DLD1 (cell line): ENCODE measurements at regions not wholly inside any gene's neighbourhood (a gene's known extent, or its start where the extent isn't known, plus 50 kb on each side); places are given as distances from the start of the nearest gene placed in this dataset.
"Not testable (repeated sequence)": the region's sequence is repeated elsewhere in the genome, so short reads cannot be mapped to it uniquely, and the experiment has no call there.

Experiments used
- in situ Hi-C: cut with HindIII; loops from 2 replicates; pipeline ENCODE4 v1.10.0; 2017; ENCODE audit warnings: low sequenced_read_pairs

GRCh38 chr3:191078913-191079312 lies 120.1 kb upstream of the OSTN start:
- in situ Hi-C loops, result not testable (repeated sequence)

DNA sequence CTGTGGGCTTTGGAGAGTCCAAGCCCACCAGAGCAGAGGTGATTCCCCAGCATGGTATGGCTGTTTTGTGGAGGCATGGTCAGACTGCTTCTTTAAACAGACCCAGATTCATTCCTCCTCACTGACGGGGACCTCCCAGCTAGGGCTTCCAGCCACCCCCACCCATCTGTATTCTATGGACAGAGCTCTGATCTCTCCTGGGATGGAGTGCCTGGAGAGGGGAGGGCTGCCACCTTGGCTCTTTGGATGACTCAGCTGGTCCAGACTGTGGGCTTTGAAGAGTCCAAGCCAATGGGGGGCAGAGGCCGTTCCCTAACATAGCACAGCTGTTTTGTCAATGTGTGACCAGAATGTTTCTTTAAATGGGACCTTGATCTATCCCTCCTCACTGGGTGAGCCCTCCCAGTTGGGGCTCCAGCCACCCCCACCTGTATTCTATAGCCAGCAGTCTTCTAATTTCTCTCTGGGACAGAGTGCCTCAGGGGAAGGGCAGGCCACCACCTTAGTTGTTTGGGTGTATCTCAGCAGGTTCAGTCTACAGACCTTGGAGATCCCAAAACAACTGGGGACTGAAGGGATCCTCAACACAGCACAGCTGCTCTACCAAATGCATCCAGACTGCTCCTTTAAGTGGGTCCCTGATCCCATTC lies 122.0 kb upstream of the OSTN start:
- in situ Hi-C loops, result no loop called here

GRCh38 chr3:191074511-191074910 lies 124.5 kb upstream of the OSTN start:
- in situ Hi-C loops, result no loop called here

DNA sequence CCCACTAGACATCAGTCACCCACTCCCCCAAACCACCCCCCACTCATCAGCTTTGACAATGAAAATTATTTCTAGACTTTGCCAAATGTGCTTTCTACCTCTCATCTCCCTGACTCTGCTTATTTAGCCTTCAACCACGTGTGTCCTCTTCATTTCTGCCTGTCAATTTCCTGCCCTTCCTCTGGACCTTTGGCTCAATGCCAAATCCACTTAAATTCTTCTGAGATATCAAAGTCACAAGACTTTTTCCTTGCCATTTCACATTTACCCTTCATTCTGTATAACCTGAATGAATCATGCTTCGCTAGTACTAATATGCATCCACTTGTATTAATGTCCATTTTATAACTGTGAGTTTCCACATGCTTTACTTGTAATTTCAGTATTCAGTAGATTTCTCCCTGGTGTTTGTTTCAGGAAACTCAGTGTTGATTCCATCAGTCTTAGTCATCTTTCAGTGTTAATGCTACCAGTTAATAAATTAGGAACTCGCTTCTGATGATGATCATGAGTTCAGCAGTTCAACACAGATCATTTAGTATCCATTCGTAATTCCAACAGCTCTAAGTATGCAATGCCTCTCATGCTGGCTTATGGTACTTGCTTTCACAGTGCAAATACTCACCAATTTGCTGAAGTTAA lies 128.2 kb upstream of the OSTN start:
- in situ Hi-C loops, result no loop called here

GRCh38 chr3:191070201-191070600 lies 128.8 kb upstream of the OSTN start:
- in situ Hi-C loops, result no loop called here

DNA sequence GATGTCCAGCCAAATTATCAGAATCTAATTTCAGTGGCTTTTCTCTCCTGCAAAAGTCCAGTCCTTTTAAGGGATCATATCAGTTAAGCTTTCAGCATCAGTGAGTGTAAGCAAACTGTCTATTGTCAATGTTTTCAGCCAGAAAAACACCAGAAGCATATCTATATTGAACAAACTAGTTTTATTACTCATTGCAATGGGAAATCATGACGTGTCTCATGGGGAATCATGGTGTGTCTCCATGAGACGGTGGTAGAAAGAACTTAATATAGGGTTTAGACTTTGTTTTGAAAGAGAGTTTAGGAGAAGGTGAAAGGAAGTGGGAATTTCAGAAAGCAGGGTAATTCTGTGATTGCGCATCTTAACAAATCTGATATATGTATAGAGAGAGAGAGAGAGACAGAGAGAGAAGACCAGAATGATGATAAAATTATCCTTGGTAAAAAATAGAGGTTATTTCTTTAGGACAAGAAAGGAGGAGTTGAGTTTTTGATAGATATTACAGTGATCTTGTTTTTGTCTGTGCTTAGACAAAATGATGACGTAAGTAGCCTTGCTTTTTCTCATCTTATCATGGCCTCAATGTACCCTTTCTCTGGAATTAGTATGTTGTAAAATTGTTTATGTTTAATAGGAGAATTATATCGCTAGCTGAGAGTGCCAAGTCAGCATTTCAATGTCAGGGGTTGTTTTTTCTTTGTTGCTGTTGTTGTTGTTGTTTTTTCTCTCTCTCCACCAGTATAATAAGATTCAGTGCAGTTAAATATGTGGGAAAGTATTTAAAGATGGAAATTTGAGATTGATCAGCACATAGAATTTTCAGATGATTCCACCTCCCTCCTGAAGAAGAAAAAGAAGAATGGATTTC lies 129.9 kb upstream of the OSTN start:
- in situ Hi-C loops, result no loop called here

DNA sequence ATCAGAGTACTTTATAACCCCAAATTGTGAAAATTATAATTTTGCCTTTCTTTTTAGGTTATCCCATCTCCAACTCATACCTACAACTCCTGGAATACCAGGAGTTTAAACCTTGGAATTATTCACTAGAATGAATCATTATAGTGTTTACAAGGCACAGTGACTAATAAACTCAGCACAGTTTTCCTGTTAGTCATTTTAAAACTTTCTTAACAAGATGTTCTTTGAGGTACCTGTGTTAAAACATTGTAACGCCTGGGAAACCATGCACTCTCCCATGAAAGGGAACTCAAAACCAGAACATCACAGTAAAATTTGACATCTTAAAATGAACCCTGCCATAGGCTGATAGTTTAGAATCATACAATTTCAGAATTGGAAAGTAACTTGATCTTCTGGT lies 132.4 kb upstream of the OSTN start:
- in situ Hi-C loops, result no loop called here

DNA sequence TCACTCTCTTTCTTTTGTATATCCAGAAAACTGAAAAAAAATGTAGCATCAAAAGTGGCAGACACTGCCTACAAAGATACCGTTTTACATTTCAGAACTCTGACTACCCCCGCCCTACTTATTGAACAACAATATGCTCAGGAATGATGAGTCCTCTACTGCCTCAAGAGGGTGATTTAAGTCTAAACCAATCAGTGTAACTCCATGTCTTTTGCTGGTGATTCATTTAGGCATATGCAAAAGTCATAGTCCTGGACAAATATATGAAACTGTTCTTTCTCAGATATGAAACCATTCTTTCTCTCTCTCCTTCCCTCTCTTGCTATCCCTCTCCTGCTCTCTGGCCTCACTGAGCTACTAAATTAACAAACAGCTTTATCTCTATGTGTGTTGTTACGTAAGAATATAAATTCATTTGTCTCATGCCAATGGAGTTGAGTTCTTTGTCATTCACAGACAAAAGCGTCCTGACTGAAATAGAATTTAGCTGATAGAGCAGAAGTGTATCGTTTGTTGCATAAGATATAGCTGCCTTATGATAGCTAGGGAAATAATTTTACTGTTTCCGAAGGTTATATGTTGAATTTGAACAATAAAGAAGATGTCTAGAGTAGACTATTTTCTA lies 133.7 kb upstream of the OSTN start:
- in situ Hi-C loops, result no loop called here

- in situ Hi-C loops, result no loop called here
These were observed 148.0 kb upstream of the OSTN start for GRCh38 chr3:191051037-191051436.

DNA sequence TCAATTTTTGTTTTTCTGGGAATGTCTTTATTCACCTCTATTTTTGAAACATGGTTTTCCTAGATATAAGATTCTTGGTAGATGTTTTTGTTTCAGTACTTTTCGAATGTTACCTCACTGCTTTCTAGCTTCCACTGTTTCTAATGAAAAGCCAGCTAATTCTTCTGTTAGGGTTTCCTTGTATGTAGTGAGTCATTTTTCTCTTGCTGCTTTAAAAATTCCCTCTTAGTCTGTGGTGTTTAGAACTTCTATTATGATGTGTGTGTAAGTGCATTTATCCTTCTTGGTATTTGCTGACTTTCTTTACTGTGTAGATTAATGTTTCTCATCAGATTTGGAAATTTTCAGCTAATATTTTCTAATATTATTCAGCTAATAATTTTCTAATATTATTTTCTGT lies 151.1 kb upstream of the OSTN start:
- in situ Hi-C loops, result no loop called here

DNA sequence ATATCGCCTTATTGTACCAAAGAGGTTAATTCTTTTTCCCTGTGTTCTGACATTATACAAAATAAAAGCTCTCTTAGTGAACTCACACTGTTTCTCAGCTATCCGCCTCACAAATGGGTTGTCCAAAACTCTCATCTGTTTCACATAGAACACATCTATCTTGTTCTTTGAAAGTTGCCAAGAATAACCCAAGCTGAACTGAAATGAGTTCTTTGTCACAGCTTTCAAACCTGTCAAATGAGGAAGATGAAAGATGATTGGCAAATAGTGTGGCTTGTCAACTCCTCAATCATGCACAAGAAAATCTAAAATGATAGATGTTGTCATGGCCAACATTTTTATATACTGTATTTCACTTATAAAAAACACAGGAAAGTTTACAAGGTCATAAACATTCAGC lies 168.1 kb upstream of the OSTN start:
- in situ Hi-C loops, result no loop called here

DNA sequence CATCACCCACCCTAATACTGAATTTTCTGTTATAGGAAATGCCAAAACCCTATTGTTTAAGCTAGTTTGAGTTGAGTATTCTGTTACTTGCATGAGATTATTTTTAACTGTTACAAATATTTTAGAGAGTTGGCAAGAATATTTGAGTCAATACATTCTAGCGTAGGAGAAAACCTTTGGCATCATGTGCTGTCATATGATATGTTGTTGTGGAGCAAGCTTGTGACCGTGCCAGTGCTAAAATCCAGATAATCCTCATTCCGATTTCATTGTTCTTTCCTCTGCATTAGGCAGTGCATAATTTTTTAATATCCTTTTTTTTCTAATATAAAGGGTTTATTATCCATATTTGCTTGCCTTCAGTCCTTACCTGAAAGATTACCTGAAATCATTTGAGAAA lies 168.0 kb upstream of the GMNC start:
- in situ Hi-C loops, result no loop called here

DNA sequence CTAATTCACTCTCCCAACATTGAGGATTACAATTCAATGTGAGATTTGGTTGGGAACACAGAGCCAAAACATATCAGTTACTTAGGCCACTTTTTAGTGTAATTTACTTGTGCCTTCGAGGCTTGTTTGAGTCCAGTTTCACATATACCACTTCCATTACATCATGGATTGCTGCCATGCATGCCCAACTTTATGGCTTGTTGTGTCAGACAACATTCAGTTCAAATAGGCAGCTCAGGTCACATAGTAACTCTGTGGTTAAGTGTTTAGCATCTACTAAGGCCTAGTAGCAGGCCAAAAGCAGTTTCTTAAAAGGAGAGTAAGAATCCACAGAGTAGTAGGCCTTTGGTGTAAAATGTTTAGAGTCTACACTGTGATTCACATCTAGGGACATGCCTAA lies 164.3 kb upstream of the GMNC start:
- in situ Hi-C loops, result no loop called here

DNA sequence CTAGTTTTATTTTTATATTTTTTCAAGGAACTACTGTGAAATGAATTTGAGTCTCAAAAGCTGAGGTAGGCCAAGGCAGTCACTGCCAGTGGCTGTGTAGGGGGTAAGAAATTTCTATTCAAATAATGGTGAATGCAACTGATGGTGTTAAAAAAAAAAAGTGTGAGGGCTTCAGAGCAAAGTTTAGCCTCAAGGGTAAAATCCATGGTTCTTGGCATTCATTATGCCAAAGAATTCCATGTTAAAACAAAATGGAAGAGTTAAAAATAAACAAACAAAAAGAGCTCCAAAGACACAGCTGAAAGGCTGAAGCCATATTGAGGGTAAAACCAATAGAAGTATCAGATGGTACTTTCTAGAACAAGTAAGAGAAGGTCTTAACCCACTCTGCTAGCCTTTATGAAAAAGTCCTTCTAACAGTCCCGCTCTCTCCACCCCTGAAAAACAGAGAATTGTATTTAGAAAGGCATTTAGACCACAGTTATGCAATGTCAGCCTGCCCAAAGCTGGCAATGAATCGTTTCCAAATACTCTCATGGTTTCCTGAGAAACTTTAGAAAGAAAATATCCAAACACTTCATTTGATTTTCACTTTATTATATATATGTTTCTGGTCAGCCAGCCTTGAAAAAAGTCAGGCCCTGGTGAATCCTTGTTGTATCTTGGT lies 158.4 kb upstream of the GMNC start:
- in situ Hi-C loops, result no loop called here

DNA sequence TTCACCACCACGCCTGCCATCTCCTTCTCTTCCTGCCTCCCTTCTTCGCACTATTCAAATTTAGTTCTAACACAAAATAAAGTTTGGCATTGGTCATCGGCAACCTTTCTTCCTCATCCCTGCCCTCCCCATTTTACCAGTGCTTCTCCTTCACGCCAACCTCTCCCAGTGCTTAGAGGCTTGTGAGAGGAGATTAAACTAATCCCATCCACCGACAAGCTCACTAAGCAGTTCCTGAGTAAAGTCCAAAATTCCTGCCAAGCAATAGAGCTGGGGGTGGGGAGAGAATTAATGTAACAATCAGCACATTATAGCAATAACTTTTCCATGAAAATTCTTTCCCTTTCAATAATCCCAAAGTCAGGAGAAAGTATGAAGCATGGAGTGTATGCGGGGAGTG lies 157.4 kb upstream of the GMNC start:
- in situ Hi-C loops, result no loop called here

GRCh38 chr3:191015960-191016359 lies 153.5 kb upstream of the GMNC start:
- in situ Hi-C loops, result not testable (repeated sequence)

GRCh38 chr3:191008074-191008473 lies 145.6 kb upstream of the GMNC start:
- in situ Hi-C loops, result no loop called here

DNA sequence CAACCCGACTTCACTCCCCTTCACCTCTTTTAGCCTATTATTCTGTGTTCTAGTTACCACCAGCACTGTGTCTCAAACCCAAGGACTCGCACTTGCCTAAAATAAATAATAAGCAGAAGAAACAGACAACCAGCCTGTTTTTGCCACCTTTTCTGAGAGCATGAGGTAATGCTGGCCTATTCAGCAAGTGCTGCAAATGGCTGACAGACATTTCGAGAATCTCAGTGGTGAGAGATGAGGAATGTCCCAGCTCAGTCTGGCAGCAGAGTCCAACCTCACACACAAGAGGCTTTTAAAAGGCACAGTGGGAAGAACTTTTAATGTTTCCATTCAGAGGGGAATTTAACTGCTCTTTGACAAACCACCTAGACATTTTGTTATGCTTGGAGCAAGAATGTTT lies 143.3 kb upstream of the GMNC start:
- in situ Hi-C loops, result no loop called here

DNA sequence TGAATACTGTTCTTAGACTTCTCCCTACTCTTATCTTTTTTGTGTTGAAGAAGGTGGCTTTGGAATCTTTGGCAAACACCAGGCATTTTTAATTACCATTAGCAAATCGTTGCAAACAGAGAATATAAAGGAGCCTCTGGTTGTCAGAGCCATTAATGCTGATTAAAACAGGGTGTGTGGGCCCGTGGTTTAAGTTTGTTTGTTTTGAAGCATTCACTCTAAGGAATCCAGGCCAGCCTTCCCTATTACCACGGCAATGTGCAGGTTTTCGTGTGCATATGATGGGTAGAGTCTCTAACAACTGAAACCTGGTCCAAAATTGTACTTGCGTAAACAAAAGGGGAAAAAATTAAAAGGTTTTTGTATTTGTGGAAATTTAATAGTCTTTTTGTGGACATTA lies 141.2 kb upstream of the GMNC start:
- in situ Hi-C loops, result no loop called here

DNA sequence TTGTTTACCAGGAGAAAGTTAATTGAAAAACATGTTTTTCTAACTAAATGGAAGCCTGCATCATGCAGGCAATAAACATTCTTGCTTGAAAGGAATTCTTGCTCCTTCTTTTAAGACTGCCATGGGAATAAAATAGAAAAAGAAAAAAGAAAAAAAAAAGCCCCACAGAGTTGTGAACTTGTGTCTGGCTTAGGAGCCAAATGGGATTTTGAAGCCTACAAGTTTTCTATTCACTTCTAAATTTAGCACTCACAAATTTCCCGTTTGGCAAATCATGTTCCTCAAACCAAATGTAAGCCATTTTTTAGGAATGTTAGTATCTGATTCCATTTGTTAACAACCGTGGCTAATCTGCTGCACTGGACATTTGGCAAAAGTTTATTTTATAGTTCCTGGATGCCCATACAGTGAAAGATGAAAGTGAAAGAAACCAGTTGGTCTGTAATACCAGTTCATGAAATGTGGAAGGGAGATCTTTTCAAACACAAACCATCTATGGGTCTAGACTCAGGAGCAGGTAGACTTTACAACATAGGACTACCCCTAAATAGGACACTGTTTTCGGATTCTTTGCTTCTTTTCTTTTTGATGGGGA lies 133.8 kb upstream of the GMNC start:
- in situ Hi-C loops, result no loop called here

- in situ Hi-C loops, result no loop called here
These were observed 132.7 kb upstream of the GMNC start for GRCh38 chr3:190995156-190995555.
